Kidney epithelial cell (primary cell): ENCODE measurements at regions not wholly inside any gene's neighbourhood (a gene's known extent, or its start where the extent isn't known, plus 50 kb on each side); places are given as distances from the start of the nearest gene placed in this dataset.

Experiments
- DNase-seq: peaks from one replicate; pipeline ENCODE4 v3.0.0-alpha.2; 2010; ENCODE audit warnings: low read depth
- H3K27me3 ChIP-seq: 2 replicates; pipeline ENCODE4 v1.6.0; 2011; ENCODE audit warnings: low read length; ENCODE audit not compliant: control insufficient read depth, insufficient read depth
- H3K36me3 ChIP-seq: 2 replicates; pipeline ENCODE4 v1.5.1; 2011; ENCODE audit warnings: low read length; ENCODE audit not compliant: control insufficient read depth, insufficient read depth
- H3K4me3 ChIP-seq: 2 replicates; pipeline ENCODE4 v1.5.1; 2011; ENCODE audit warnings: low read depth, mild to moderate bottlenecking, control low read depth, low read length
- CTCF ChIP-seq: IDR thresholded peaks from 2 replicates; pipeline ENCODE4 v1.5.1; 2011; ENCODE audit warnings: mild to moderate bottlenecking, moderate library complexity, low read length, control low read depth, inconsistent platforms; ENCODE audit not compliant: insufficient read depth, poor library complexity, severe bottlenecking

GRCh38 chr21:28427394-28428022, 565.2 kb downstream of the LTN1 start:
- TF ChIP-seq CTCF, result no peak
- H3K36me3 ChIP-seq, result no peaks in the 10 kb centered on the region
- DNase-seq, result no peak
- H3K27me3 ChIP-seq, result no peaks in the 10 kb centered on the region
- H3K4me3 ChIP-seq, result no peak overlapping the region

GRCh38 chr21:28426545-28426944, 566.1 kb downstream of the LTN1 start:
- Histone ChIP-seq H3K27me3 (no peaks in the 10 kb centered on the region), H3K4me3 (no peak overlapping the region)
- no peak for DNase-seq

GRCh38 chr21:28423521-28424190, 569.0 kb downstream of the LTN1 start:
- Histone ChIP-seq H3K27me3 (no peaks in the 10 kb centered on the region), H3K36me3 (no peaks in the 10 kb centered on the region), H3K4me3 (no peak overlapping the region)
- no peak for DNase-seq
- no peak for TF ChIP-seq CTCF

More at GRCh38 chr21:28426545-28426944, 566.1 kb downstream of the LTN1 start:
- no peak for TF ChIP-seq CTCF
- no peaks in the 10 kb centered on the region for H3K36me3 ChIP-seq

GRCh38 chr21:28421716-28422524, 570.8 kb downstream of the LTN1 start:
- no peaks in the 10 kb centered on the region for H3K36me3 ChIP-seq
- no peak overlapping the region for H3K4me3 ChIP-seq
- no peak for DNase-seq
- no peaks in the 10 kb centered on the region for H3K27me3 ChIP-seq
- no peak for TF ChIP-seq CTCF

- no peak overlapping the region for H3K4me3 ChIP-seq
- no peaks in the 10 kb centered on the region for H3K36me3 ChIP-seq
- no peak for TF ChIP-seq CTCF
- DNase-seq, result no peak
- no peaks in the 10 kb centered on the region for H3K27me3 ChIP-seq
These were observed 572.9 kb downstream of the LTN1 start for GRCh38 chr21:28419811-28420210.
